22Rv1 (cell line): ENCODE measurements at regions not wholly inside any gene's neighbourhood (a gene's known extent, or its start where the extent isn't known, plus 50 kb on each side); places are given as distances from the start of the nearest gene placed in this dataset.

ENCODE experiments used
- CTCF ChIP-seq: fragments of 450-650 bp; IDR thresholded peaks from 2 replicates; pipeline ENCODE4 v1.5.1; 2017; ENCODE audit warnings: mild to moderate bottlenecking
- ZFX ChIP-seq: fragments of 450-650 bp; IDR thresholded peaks from 2 replicates; pipeline ENCODE4 v1.6.1; 2017; ENCODE audit warnings: antibody characterized with exemption, borderline replicate concordance

DNA sequence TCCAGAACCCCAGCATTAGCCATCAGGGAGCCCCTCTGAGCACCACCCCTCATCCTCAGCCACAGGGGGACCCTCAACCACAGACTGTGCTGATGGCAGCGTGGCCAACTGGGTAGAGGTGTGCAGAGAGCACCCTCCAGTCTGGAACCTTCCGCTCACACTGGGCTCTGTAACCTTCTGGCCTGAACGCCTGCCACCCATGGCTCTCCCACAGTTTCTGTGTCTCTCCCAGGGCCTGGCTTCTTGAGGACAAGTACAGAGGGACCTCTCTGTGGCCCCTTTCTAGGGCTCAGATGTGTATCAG lies 503.0 kb upstream of the MGMT start:
- TF ChIP-seq CTCF: no peak
- TF ChIP-seq ZFX: no peak
